ENCODE measurements at regions not wholly inside any gene's neighbourhood (a gene's known extent, or its start where the extent isn't known, plus 50 kb on each side); places are given as distances from the start of the nearest gene placed in this dataset.
"Not testable (repeated sequence)": the region's sequence is repeated elsewhere in the genome, so short reads cannot be mapped to it uniquely, and the experiment has no call there.

GRCh38 chr9:82761027-82761426 is 301.9 kb downstream of the RASEF start:
- no peak for DNase-seq

- no peak for DNase-seq
These were observed 301.0 kb downstream of the RASEF start for GRCh38 chr9:82761956-82762355.

GRCh38 chr9:82763656-82764055 is 299.3 kb downstream of the RASEF start:
- DNase-seq = no peak

GRCh38 chr9:82764061-82764668 is 298.8 kb downstream of the RASEF start:
- DNase-seq = no peak

GRCh38 chr9:82774707-82775231 is 288.2 kb downstream of the RASEF start:
- not testable (repeated sequence) for DNase-seq

GRCh38 chr9:82776508-82776907 is 286.4 kb downstream of the RASEF start:
- no peak for DNase-seq

- DNase-seq = no peak
These were observed 285.6 kb downstream of the RASEF start for GRCh38 chr9:82777366-82777765.

GRCh38 chr9:82778923-82779322 is 284.0 kb downstream of the RASEF start:
- not testable (repeated sequence) for DNase-seq

- no peak for DNase-seq
These were observed 282.9 kb downstream of the RASEF start for GRCh38 chr9:82780017-82780416.

- peak; percentile 32 for DNase-seq
These were observed 281.0 kb downstream of the RASEF start for GRCh38 chr9:82781921-82782392.

GRCh38 chr9:82783045-82783444 is 279.9 kb downstream of the RASEF start:
- no peak for DNase-seq

- no peak for DNase-seq
These were observed 278.4 kb downstream of the RASEF start for GRCh38 chr9:82784589-82784988.

- DNase-seq = no peak
These were observed 273.7 kb downstream of the RASEF start for GRCh38 chr9:82789155-82789824.

GRCh38 chr9:82790875-82791274 is 272.1 kb downstream of the RASEF start:
- no peak for DNase-seq

GRCh38 chr9:82791692-82792091 is 271.2 kb downstream of the RASEF start:
- no peak for DNase-seq

GRCh38 chr9:82797534-82797933 is 265.4 kb downstream of the RASEF start:
- DNase-seq = peak; percentile 75

- DNase-seq = no peak
These were observed 263.7 kb downstream of the RASEF start for GRCh38 chr9:82799286-82799685.

GRCh38 chr9:82805027-82805426 is 257.9 kb downstream of the RASEF start:
- DNase-seq = no peak

GRCh38 chr9:82808478-82808877 is 254.5 kb downstream of the RASEF start:
- no peak for DNase-seq

GRCh38 chr9:82810915-82811314 is 252.0 kb downstream of the RASEF start:
- no peak for DNase-seq

- DNase-seq = no peak
These were observed 243.7 kb downstream of the RASEF start for GRCh38 chr9:82819260-82819659.

GRCh38 chr9:82820186-82820585 is 242.8 kb downstream of the RASEF start:
- no peak for DNase-seq

- peak; percentile 27 for DNase-seq
These were observed 233.1 kb downstream of the RASEF start for GRCh38 chr9:82829818-82830217.

GRCh38 chr9:82865524-82865923 is 197.4 kb downstream of the RASEF start:
- DNase-seq = no peak

All from NCI-H1092 (cell line).